ENCODE measurements at regions not wholly inside any gene's neighbourhood (a gene's known extent, or its start where the extent isn't known, plus 50 kb on each side); places are given as distances from the start of the nearest gene placed in this dataset.

DNA sequence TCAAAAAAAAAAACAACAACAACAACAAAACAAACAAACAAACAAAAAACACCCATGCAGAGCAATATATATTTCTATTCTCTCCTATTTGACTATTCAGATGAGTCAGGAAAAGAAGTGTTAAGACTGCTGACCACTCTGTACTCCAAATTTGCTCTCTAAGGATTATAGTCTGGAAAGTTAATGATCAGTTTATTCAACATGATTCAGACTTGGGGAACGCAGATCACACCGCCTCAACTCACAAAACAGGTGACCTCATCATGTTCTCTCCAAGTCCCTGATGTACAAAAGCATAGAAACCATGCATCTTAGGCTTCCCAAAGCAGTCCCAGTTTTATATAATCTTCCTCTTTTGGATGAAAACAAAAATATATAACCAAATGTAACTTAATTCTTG is 51.9 kb upstream of the PRRC2C start:
- no peak overlapping the region for H3K4me3 ChIP-seq (ENCODE audit: low read length)
- TF ChIP-seq, protein P1, sequence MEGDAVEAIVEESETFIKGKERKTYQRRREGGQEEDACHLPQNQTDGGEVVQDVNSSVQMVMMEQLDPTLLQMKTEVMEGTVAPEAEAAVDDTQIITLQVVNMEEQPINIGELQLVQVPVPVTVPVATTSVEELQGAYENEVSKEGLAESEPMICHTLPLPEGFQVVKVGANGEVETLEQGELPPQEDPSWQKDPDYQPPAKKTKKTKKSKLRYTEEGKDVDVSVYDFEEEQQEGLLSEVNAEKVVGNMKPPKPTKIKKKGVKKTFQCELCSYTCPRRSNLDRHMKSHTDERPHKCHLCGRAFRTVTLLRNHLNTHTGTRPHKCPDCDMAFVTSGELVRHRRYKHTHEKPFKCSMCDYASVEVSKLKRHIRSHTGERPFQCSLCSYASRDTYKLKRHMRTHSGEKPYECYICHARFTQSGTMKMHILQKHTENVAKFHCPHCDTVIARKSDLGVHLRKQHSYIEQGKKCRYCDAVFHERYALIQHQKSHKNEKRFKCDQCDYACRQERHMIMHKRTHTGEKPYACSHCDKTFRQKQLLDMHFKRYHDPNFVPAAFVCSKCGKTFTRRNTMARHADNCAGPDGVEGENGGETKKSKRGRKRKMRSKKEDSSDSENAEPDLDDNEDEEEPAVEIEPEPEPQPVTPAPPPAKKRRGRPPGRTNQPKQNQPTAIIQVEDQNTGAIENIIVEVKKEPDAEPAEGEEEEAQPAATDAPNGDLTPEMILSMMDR (conservative IDR thresholded peaks at IDR 0.05; ENCODE audit: low read length): no peak
- DNase-seq (ENCODE audit: low read depth): peak; percentile 16

DNA sequence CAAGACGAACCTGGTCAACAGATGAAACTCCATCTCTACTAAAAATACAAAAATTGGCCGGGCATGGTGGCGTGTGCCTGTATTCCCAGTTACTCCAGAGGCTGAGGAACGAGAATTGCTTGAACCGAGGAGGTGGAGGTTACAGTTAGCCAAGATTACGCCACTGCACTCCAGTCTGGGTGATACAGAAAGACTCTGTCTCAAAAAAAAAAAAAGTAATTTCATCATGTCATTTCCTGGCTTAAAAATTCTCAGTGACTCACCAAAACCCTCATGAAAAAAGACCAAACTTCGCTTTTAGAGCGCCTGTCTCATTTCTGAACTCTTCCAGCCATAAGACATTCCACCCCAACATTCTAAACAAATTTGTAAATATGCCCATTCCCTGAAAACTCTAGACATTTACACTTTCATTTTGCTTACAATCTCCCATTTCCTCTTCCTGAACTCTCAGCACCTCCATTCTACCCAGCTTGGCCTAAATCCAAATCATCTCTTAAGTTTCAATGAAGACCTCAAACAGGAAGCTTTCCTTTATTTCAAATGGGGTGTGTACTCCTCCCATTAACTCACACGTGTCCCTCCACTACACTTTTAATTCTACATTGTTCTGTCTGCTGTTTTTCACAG is 50.5 kb upstream of the PRRC2C start:
- TF ChIP-seq, protein P1 (conservative IDR thresholded peaks at IDR 0.05; ENCODE audit: low read length): no peak
- H3K4me3 ChIP-seq (ENCODE audit: low read length): peak overlapping the region; percentile 10; the same call in 1 of the 2 replicates
- DNase-seq (ENCODE audit: low read depth): peak; percentile 74
